Adrenal gland (tissue), 5 donors: ENCODE measurements at regions not wholly inside any gene's neighbourhood (a gene's known extent, or its start where the extent isn't known, plus 50 kb on each side); places are given as distances from the start of the nearest gene placed in this dataset.

Experiments
- CTCF ChIP-seq, 6 experiments: fragments of 450-650 bp in 4 of 6; fragments of 200-600 bp in 2 of 6; sonication (generic) in 1 of 6; IDR thresholded peaks; 1 replicate in 5 of 6; 2 replicates in 1 of 6; pipeline versions ENCODE4 v1.5.1 to v1.8.0; 2016 to 2021; ENCODE audit warnings: antibody characterized with exemption in 6 of 6, mild to moderate bottlenecking in 2 of 6, moderate library complexity in 1 of 6
- POLR2A ChIP-seq, 2 donors: fragments of 450-650 bp; IDR thresholded peaks; one replicate each; pipeline ENCODE4 v1.6.1; 2017; ENCODE audit warnings: antibody characterized with exemption in 2 of 2, mild to moderate bottlenecking in 2 of 2, moderate library complexity in 1 of 2
- donor health status: DM: no; HTN: no; CAD: no.

- no peak for TF ChIP-seq CTCF (IDR thresholded peaks at IDR 0.05)
- no peak for TF ChIP-seq POLR2A (IDR thresholded peaks at IDR 0.05)
These were observed 117.0 kb downstream of the WT1 start for GRCh38 chr11:32318071-32319055.
